DND-41 (cell line): ENCODE measurements at regions not wholly inside any gene's neighbourhood (a gene's known extent, or its start where the extent isn't known, plus 50 kb on each side); places are given as distances from the start of the nearest gene placed in this dataset.

Experiments used
- ATAC-seq: fragments of 200-7000 bp; cut with Tn5 transposase; 3 replicates; pipeline ENCODE4 v1.9.1; 2021; ENCODE audit warnings: low read depth; ENCODE audit not compliant: insufficient read depth
- DNase-seq: peaks from one replicate; pipeline ENCODE4 v3.0.0-alpha.2; 2020
- H2AFZ ChIP-seq: 2 replicates; pipeline ENCODE4 v1.6.0; 2012; ENCODE audit warnings: low read depth, low read length
- H3K27ac ChIP-seq: 2 replicates; pipeline ENCODE4 v1.5.1; 2012; ENCODE audit warnings: low read length, inconsistent platforms
- H3K27me3 ChIP-seq: fragments of 200-600 bp; sonication (generic); 2 replicates; pipeline ENCODE4 v1.6.0; 2012; ENCODE audit warnings: low read length, mild to moderate bottlenecking, inconsistent platforms; ENCODE audit not compliant: insufficient read depth, poor library complexity
- H3K36me3 ChIP-seq: 2 replicates; pipeline ENCODE4 v1.5.1; 2012; ENCODE audit warnings: low read length, inconsistent platforms; ENCODE audit not compliant: insufficient read depth
- H3K4me1 ChIP-seq: 2 replicates; pipeline ENCODE4 v1.5.1; 2012; ENCODE audit warnings: mild to moderate bottlenecking, low read length; ENCODE audit not compliant: insufficient read depth
- H3K4me2 ChIP-seq: 2 replicates; pipeline ENCODE4 v1.6.0; 2012; ENCODE audit warnings: mild to moderate bottlenecking, moderate library complexity, low read length, inconsistent platforms; ENCODE audit not compliant: insufficient read depth
- H3K4me3 ChIP-seq, 2 experiments: fragments of 200-600 bp in 1 of 2; shearing (Covaris generic) in 1 of 2; 2 replicates each; pipeline ENCODE4 v1.5.1; 2012 to 2016; ENCODE audit warnings: inconsistent platforms in 2 of 2, low read length in 2 of 2, mild to moderate bottlenecking in 2 of 2, low read depth in 1 of 2, moderate library complexity in 1 of 2
- H3K79me2 ChIP-seq: 2 replicates; pipeline ENCODE4 v1.6.0; 2012; ENCODE audit warnings: low read length, inconsistent platforms; ENCODE audit not compliant: insufficient read depth
- H3K9ac ChIP-seq: 2 replicates; pipeline ENCODE4 v1.6.0; 2012; ENCODE audit warnings: low read depth, mild to moderate bottlenecking, inconsistent platforms, low read length, moderate library complexity
- H3K9me3 ChIP-seq: 2 replicates; pipeline ENCODE4 v1.5.1; 2012; ENCODE audit warnings: low read length, moderate library complexity, mild to moderate bottlenecking, inconsistent platforms; ENCODE audit not compliant: insufficient read depth, severe bottlenecking
- H4K20me1 ChIP-seq: 2 replicates; pipeline ENCODE4 v1.6.0; 2012; ENCODE audit warnings: low read length; ENCODE audit not compliant: insufficient read depth
- CTCF ChIP-seq: IDR thresholded peaks from 2 replicates; pipeline ENCODE4 v1.5.1; 2012; ENCODE audit warnings: borderline replicate concordance, low read length, moderate library complexity, mild to moderate bottlenecking; ENCODE audit not compliant: poor library complexity, severe bottlenecking; ENCODE audit errors: extremely low read depth
- EZH2 ChIP-seq: IDR thresholded peaks from 3 replicates; pipeline ENCODE4 v1.6.1; 2012; ENCODE audit warnings: borderline replicate concordance, low read depth, mild to moderate bottlenecking, moderate library complexity, low read length, inconsistent platforms; ENCODE audit not compliant: severe bottlenecking

DNA sequence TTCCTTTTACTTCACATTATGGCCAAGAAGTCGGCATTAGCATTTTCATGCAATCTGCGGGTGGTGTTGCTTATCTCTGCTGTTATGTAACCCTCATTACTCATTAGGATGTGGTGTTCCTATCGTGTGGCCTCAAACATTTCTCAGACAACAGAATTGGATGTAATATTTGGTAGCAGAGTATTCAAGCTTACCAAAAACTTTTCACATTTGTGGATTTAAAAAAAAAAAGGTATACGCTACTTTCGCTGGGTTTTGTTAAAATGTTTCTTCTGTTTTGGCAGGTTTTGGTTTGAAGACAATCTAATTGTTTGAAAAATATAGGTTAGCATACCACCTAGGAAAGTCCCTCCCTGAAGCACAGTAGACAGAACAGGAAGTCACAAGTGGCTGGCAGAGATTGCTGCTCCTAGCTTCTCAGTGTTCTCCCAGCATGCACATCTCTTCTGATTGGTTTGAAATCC lies 128.8 kb downstream of the GATA3 start:
- H3K27ac ChIP-seq = no peak overlapping the region
- no peak overlapping the region for H3K9ac ChIP-seq
- ATAC-seq (0 out of 3 replicates have a peak, but pooled peaks have one; percentile 48), DNase-seq (no peak)
- no peaks in the 10 kb centered on the region for H3K4me1 ChIP-seq
- no peaks in the 10 kb centered on the region for H4K20me1 ChIP-seq
- H3K27me3 ChIP-seq = no peaks in the 10 kb centered on the region
- no peak overlapping the region for H3K4me2 ChIP-seq
- H2AFZ ChIP-seq = no peak overlapping the region
- no peaks in the 10 kb centered on the region for H3K79me2 ChIP-seq
- no peaks in the 10 kb centered on the region for H3K36me3 ChIP-seq
- H3K9me3 ChIP-seq = no peaks in the 10 kb centered on the region
- TF ChIP-seq EZH2 = no peak
- no peak overlapping the region for H3K4me3 ChIP-seq

- H3K36me3 ChIP-seq = no peaks in the 10 kb centered on the region
- H3K4me2 ChIP-seq = no peak overlapping the region
- H3K27me3 ChIP-seq = no peaks in the 10 kb centered on the region
- H3K79me2 ChIP-seq = no peaks in the 10 kb centered on the region
- no peak overlapping the region for H2AFZ ChIP-seq
- H3K27ac ChIP-seq = no peak overlapping the region
- TF ChIP-seq EZH2 (no peak), CTCF (no peak)
- H4K20me1 ChIP-seq = no peaks in the 10 kb centered on the region
- no peaks in the 10 kb centered on the region for H3K9me3 ChIP-seq
- no peaks in the 10 kb centered on the region for H3K4me1 ChIP-seq
- no peak overlapping the region for H3K9ac ChIP-seq
- H3K4me3 ChIP-seq = no peak overlapping the region
- DNase-seq (no peak), ATAC-seq (no peak)
These were observed 132.7 kb downstream of the GATA3 start for GRCh38 chr10:8187171-8187666.

- Histone ChIP-seq H3K4me2 (no peak overlapping the region), H3K27ac (no peak overlapping the region), H3K36me3 (no peaks in the 10 kb centered on the region), H4K20me1 (no peaks in the 10 kb centered on the region), H3K4me1 (no peaks in the 10 kb centered on the region), H3K79me2 (no peaks in the 10 kb centered on the region), H3K9me3 (no peaks in the 10 kb centered on the region), H3K9ac (no peak overlapping the region), H3K4me3 (no peak overlapping the region), H2AFZ (no peak overlapping the region), H3K27me3 (no peaks in the 10 kb centered on the region)
- TF ChIP-seq CTCF (no peak), EZH2 (no peak)
- DNase-seq (no peak), ATAC-seq (no peak)
These were observed 135.0 kb downstream of the GATA3 start for GRCh38 chr10:8189458-8189857.

DNA sequence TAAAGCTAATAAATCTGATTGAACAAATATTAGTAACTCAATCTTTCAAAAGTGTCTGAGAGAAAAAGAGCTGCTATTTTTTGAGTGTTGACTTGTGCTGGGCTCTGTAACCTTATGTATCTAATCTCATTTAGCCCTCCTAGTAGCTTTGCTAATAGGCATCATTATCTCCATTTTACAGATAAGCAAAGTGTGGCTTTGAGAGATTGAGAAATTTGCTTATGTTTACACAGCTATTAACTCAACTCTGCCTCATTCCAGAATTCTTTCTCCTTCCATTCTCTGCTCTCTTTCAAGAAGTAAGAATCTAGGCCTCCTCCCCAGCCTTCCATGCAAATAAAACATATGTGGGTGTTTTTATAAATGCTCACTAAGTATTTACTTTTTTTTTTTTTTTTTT lies 137.8 kb downstream of the GATA3 start:
- Histone ChIP-seq H3K4me2 (no peak overlapping the region), H3K9ac (no peak overlapping the region), H2AFZ (no peak overlapping the region), H3K79me2 (no peaks in the 10 kb centered on the region), H3K27ac (no peak overlapping the region), H3K27me3 (no peaks in the 10 kb centered on the region), H3K4me3 (no peak overlapping the region), H3K4me1 (no peaks in the 10 kb centered on the region), H4K20me1 (no peaks in the 10 kb centered on the region), H3K36me3 (no peaks in the 10 kb centered on the region), H3K9me3 (no peaks in the 10 kb centered on the region)
- TF ChIP-seq EZH2 (no peak), CTCF (no peak)
- DNase-seq = no peak
- no peak for ATAC-seq
